H1 (cell line): ENCODE measurements at regions not wholly inside any gene's neighbourhood (a gene's known extent, or its start where the extent isn't known, plus 50 kb on each side); places are given as distances from the start of the nearest gene placed in this dataset.

Source experiments
- CTCF ChIA-PET: fragments of 300-600 bp; sonication (Branson Sonifier 250); formaldehyde crosslinking; loops from one replicate; lab custom pipeline; 2021; ENCODE audit not compliant: partially characterized antibody; lab: Charles Lee
- POLR2A ChIA-PET: fragments of 300-600 bp; sonication (Branson Sonifier 250); formaldehyde crosslinking; loops from one replicate; lab custom pipeline; 2021; ENCODE audit warnings: inconsistent platforms; ENCODE audit not compliant: partially characterized antibody; lab: Charles Lee
- DNase-seq, 2 experiments: peaks; one replicate each; pipeline versions ENCODE4 v3.0.0 to v3.0.0-alpha.2; 2010 to 2022; ENCODE audit warnings: low spot score in 2 of 2, low read depth in 1 of 2, mixed read lengths in 1 of 2
- FAIRE-seq: peaks from 2 replicates; lab custom pipeline; 2011; peaks lifted over from hg19 to GRCh38; lab: Jason Lieb, UNC
- H2AFZ ChIP-seq: 2 replicates; pipeline ENCODE4 v1.8.1; 2012; ENCODE audit warnings: low read length, inconsistent platforms
- H2AK5ac ChIP-seq: 2 replicates; pipeline ENCODE4 v1.6.1; 2013; ENCODE audit warnings: low read depth, low read length
- H2BK120ac ChIP-seq: replicated peaks from 2 replicates; pipeline ENCODE3; 2013; ENCODE audit warnings: low read depth, low read length, inconsistent platforms
- H2BK12ac ChIP-seq: 2 replicates; pipeline ENCODE4 v1.6.1; 2013; ENCODE audit warnings: low read depth, low read length
- H2BK15ac ChIP-seq: 2 replicates; pipeline ENCODE4 v1.6.1; 2013; ENCODE audit warnings: low read length
- H2BK20ac ChIP-seq: 2 replicates; pipeline ENCODE4 v1.6.1; 2013; ENCODE audit warnings: low read length
- H2BK5ac ChIP-seq: 2 replicates; pipeline ENCODE4 v1.6.1; 2013; ENCODE audit warnings: low read depth, low read length
- H3K14ac ChIP-seq: 2 replicates; pipeline ENCODE4 v1.6.1; 2013; ENCODE audit warnings: inconsistent platforms; ENCODE audit not compliant: insufficient read length
- H3K18ac ChIP-seq: 2 replicates; pipeline ENCODE4 v1.6.1; 2013; ENCODE audit warnings: low read length; ENCODE audit errors: extremely low read depth
- H3K23ac ChIP-seq: 2 replicates; pipeline ENCODE4 v1.6.1; 2013; ENCODE audit warnings: inconsistent platforms; ENCODE audit not compliant: insufficient read length
- H3K23me2 ChIP-seq: 2 replicates; pipeline ENCODE4 v1.6.1; 2013; ENCODE audit warnings: low read depth, low read length
- H3K27ac ChIP-seq: 2 replicates; pipeline ENCODE4 v1.6.1; 2011; ENCODE audit warnings: low read depth, low read length, inconsistent platforms
- H3K27me3 ChIP-seq, 4 experiments: replicated peaks in 1 of 4; 1 replicate in 1 of 4; 2 replicates in 3 of 4; pipeline versions ENCODE4 v1.6.1 to v1.8.1; 2011 to 2013; ENCODE audit warnings: low read length in 3 of 4, mild to moderate bottlenecking in 3 of 4, inconsistent platforms in 2 of 4, mixed read lengths in 2 of 4, moderate library complexity in 1 of 4; ENCODE audit not compliant: control insufficient read depth in 3 of 4, insufficient read depth in 3 of 4; ENCODE audit errors: extremely low read depth in 1 of 4
- H3K36me3 ChIP-seq, 4 experiments: 2 replicates each; pipeline versions ENCODE4 v1.6.1 to v1.8.1; 2011 to 2013; ENCODE audit warnings: mild to moderate bottlenecking in 4 of 4, low read length in 3 of 4, moderate library complexity in 2 of 4, control low read depth in 1 of 4, inconsistent platforms in 1 of 4; ENCODE audit not compliant: insufficient read depth in 4 of 4, control insufficient read depth in 2 of 4
- H3K4ac ChIP-seq: replicated peaks from 2 replicates; pipeline ENCODE3; 2013; ENCODE audit warnings: low read length, low read depth, mixed read lengths, inconsistent platforms; ENCODE audit not compliant: insufficient read length
- H3K4me1 ChIP-seq, 4 experiments: replicated peaks in 1 of 4; 1 replicate in 1 of 4; 2 replicates in 3 of 4; pipeline versions ENCODE4 v1.6.1 to v1.8.1; 2011 to 2013; ENCODE audit warnings: low read length in 3 of 4, inconsistent platforms in 2 of 4, mixed read lengths in 1 of 4; ENCODE audit not compliant: insufficient read depth in 4 of 4, control insufficient read depth in 3 of 4
- H3K4me2 ChIP-seq, 2 experiments: 2 replicates each; pipeline versions ENCODE4 v1.6.1 to v1.8.1; 2011 to 2013; ENCODE audit warnings: low read depth in 2 of 2, low read length in 2 of 2, control low read depth in 1 of 2, inconsistent platforms in 1 of 2, mild to moderate bottlenecking in 1 of 2; ENCODE audit not compliant: insufficient read depth in 1 of 2
- H3K4me3 ChIP-seq, 4 experiments: fragments of 200-600, 300-600 bp in 1 of 4; sonication (generic), shearing (Covaris generic), sonication (Bioruptor Twin) in 1 of 4; 2 replicates each; pipeline versions ENCODE4 v1.5.1 to v1.8.1; 2011 to 2016; ENCODE audit warnings: low read length in 4 of 4, low read depth in 3 of 4, control low read depth in 2 of 4, inconsistent platforms in 2 of 4, mild to moderate bottlenecking in 2 of 4, mixed read lengths in 1 of 4, moderate library complexity in 1 of 4; ENCODE audit not compliant: insufficient read depth in 2 of 4; ENCODE audit errors: extremely low read depth in 1 of 4
- H3K56ac ChIP-seq: replicated peaks from 2 replicates; pipeline ENCODE3; 2013; ENCODE audit warnings: low read depth, mild to moderate bottlenecking, mixed read lengths, low read length, inconsistent platforms; ENCODE audit not compliant: insufficient read length
- H3K79me1 ChIP-seq: 2 replicates; pipeline ENCODE4 v1.6.1; 2013; ENCODE audit warnings: low read depth, low read length, control low read depth
- H3K79me2 ChIP-seq, 2 experiments: 2 replicates each; pipeline versions ENCODE4 v1.6.1 to v1.8.1; 2012 to 2013; ENCODE audit warnings: low read length in 2 of 2, mild to moderate bottlenecking in 2 of 2, inconsistent platforms in 1 of 2; ENCODE audit not compliant: insufficient read depth in 2 of 2, control insufficient read depth in 1 of 2
- H3K9ac ChIP-seq, 4 experiments: replicated peaks in 1 of 4; 1 replicate in 1 of 4; 2 replicates in 3 of 4; pipeline versions ENCODE4 v1.6.1 to v1.8.1; 2011 to 2013; ENCODE audit warnings: low read depth in 3 of 4, low read length in 3 of 4, control low read depth in 2 of 4, mild to moderate bottlenecking in 2 of 4, moderate library complexity in 2 of 4, inconsistent platforms in 1 of 4; ENCODE audit errors: extremely low read depth in 1 of 4
- H3K9me3 ChIP-seq, 2 experiments: 2 replicates each; pipeline versions ENCODE4 v1.6.1 to v1.8.1; 2012 to 2013; ENCODE audit warnings: mild to moderate bottlenecking in 2 of 2, moderate library complexity in 2 of 2, control low read depth in 1 of 2, inconsistent platforms in 1 of 2, low read depth in 1 of 2, low read length in 1 of 2, mixed read lengths in 1 of 2; ENCODE audit not compliant: insufficient read depth in 2 of 2
- H4K20me1 ChIP-seq, 2 experiments: replicated peaks in 1 of 2; 2 replicates each; pipeline versions ENCODE3 to v1.8.1; 2011 to 2013; ENCODE audit warnings: inconsistent platforms in 2 of 2, low read length in 2 of 2, mild to moderate bottlenecking in 1 of 2; ENCODE audit not compliant: insufficient read depth in 2 of 2, control insufficient read depth in 1 of 2
- H4K5ac ChIP-seq: 2 replicates; pipeline ENCODE4 v1.6.1; 2013; ENCODE audit warnings: low read length, low read depth, mixed read lengths, inconsistent platforms; ENCODE audit not compliant: insufficient read length
- H4K8ac ChIP-seq: 2 replicates; pipeline ENCODE4 v1.8.0; 2013; ENCODE audit warnings: mild to moderate bottlenecking, moderate library complexity, low read length, inconsistent platforms; ENCODE audit not compliant: insufficient read depth; ENCODE audit errors: extremely low read depth
- H4K91ac ChIP-seq: replicated peaks from 2 replicates; pipeline ENCODE3; 2013; ENCODE audit warnings: low read length, mixed read lengths, inconsistent platforms; ENCODE audit not compliant: insufficient read length
- BACH1 ChIP-seq: IDR thresholded peaks from 2 replicates; pipeline ENCODE4 v1.6.1; 2012; ENCODE audit warnings: low read length, improper control_type of control experiment
- CHD1 ChIP-seq: IDR thresholded peaks from 2 replicates; pipeline ENCODE4 v1.6.1; 2012; ENCODE audit warnings: low read depth, low read length, improper control_type of control experiment
- CTBP2 ChIP-seq: IDR thresholded peaks from 2 replicates; pipeline ENCODE4 v1.7.0; 2011; ENCODE audit warnings: borderline replicate concordance, mild to moderate bottlenecking, moderate library complexity, mixed read lengths, low read length; ENCODE audit not compliant: insufficient read depth, insufficient read length
- E2F6 ChIP-seq: IDR thresholded peaks from 2 replicates; pipeline ENCODE4 v1.6.1; 2012; ENCODE audit warnings: inconsistent platforms
- KDM5A ChIP-seq: fragments of 200-600 bp; IDR thresholded peaks from 2 replicates; pipeline ENCODE4 v1.7.1; 2012; ENCODE audit warnings: mild to moderate bottlenecking, low read length, inconsistent platforms, mixed read lengths
- MAX ChIP-seq: IDR thresholded peaks from 2 replicates; pipeline ENCODE4 v1.6.1; 2012; ENCODE audit warnings: inconsistent platforms
- NRF1 ChIP-seq: IDR thresholded peaks from 2 replicates; pipeline ENCODE4 v1.6.1; 2011; ENCODE audit warnings: mild to moderate bottlenecking, low read depth, low read length, improper control_type of control experiment
- RBBP5 ChIP-seq: IDR thresholded peaks from 2 replicates; pipeline ENCODE4 v1.7.1; 2012; ENCODE audit warnings: low read depth, mild to moderate bottlenecking, inconsistent platforms, low read length, moderate library complexity, borderline replicate concordance
- SP2 ChIP-seq: IDR thresholded peaks from 2 replicates; pipeline ENCODE4 v1.6.1; 2012; ENCODE audit warnings: mild to moderate bottlenecking, low read length, inconsistent platforms
- SP4 ChIP-seq: IDR thresholded peaks from 2 replicates; pipeline ENCODE4 v1.6.1; 2012; ENCODE audit warnings: low read length, inconsistent platforms
- TAF7 ChIP-seq: optimal IDR thresholded peaks from 2 replicates; pipeline ENCODE3; 2011; ENCODE audit warnings: low read depth, mild to moderate bottlenecking, inconsistent platforms, low read length, moderate library complexity, borderline replicate concordance
- WGBS, 2 experiments: shearing (Covaris generic) in 1 of 2; methylation state at CpG; one replicate each; pipeline versions ENCODE4 v1.1.6 to v1.1.7; 2013 to 2015; ENCODE audit warnings: low lambda C conversion rate in 2 of 2, mixed read lengths in 2 of 2, inconsistent platforms in 1 of 2, low coverage in 1 of 2, missing lambda C conversion rate in 1 of 2; ENCODE audit not compliant: insufficient replicate concordance in 2 of 2, insufficient coverage in 1 of 2, insufficient read length in 1 of 2; ENCODE audit errors: extremely low coverage in 1 of 2, missing lambda C conversion rate in 1 of 2; 5-methylcytosine and 5-hydroxymethylcytosine counted together
- TF ChIP-seq, protein P1 (sequence below), 3 experiments: IDR thresholded peaks; 1 replicate in 2 of 3; 2 replicates in 1 of 3; pipeline versions ENCODE4 v1.5.1 to v1.6.1; 2011; ENCODE audit warnings: low read length in 3 of 3, mild to moderate bottlenecking in 3 of 3, inconsistent platforms in 2 of 3, low read depth in 1 of 3, moderate library complexity in 1 of 3; ENCODE audit not compliant: insufficient read depth in 1 of 3; ENCODE audit errors: control extremely low read depth in 1 of 3

DNA sequence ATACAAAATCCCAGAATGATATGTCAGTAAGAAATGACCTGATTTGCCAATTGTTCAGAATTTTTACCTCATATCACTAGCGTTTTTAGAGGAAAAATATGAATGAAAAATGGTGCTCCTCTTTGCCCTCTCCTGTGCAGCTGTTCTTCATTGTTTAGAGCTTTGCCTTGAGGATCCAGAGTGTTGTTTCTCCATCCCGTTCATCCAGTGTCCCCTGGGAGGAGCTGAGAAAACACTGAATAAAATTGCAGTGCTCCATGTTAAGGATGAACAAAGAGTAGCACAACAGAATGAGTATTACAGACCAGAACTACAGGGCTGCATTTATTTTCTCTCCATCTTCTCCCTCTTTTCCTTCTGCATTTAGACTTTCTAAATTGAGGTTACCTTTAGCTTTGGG, 133.1 kb downstream of the ADCYAP1 start:
- WGBS, 2 experiments, result 84% methylated on average over 2 of the region's 2 CpGs; no CpG with 5 or more reads in 1 of the 2 experiments
- CTCF ChIA-PET, result no interaction called here
- no peak overlapping the region for H3K56ac ChIP-seq
- DNase-seq (no peak), FAIRE-seq (no peak)
- peaks cover 0 to 2% (median 0%) of the 10 kb centered on the region in 4 experiments; a peak in 1 of 7 replicates for H3K4me1 ChIP-seq
- POLR2A ChIA-PET, result no interaction called here
- no peak overlapping the region for H3K4me3 ChIP-seq
- H3K79me1 ChIP-seq, result no peaks in the 10 kb centered on the region
- no peak overlapping the region for H3K4ac ChIP-seq
- H4K5ac ChIP-seq, result no peak overlapping the region
- no peak overlapping the region for H3K18ac ChIP-seq
- H3K27me3 ChIP-seq, result no peaks in the 10 kb centered on the region
- no peak overlapping the region for H3K4me2 ChIP-seq
- H4K20me1 ChIP-seq, result no peaks in the 10 kb centered on the region
- H3K9ac ChIP-seq, result no peak overlapping the region
- no peak overlapping the region for H2BK20ac ChIP-seq
- H3K23ac ChIP-seq, result no peak overlapping the region
- H2BK15ac ChIP-seq, result no peak overlapping the region
- H4K8ac ChIP-seq, result no peak overlapping the region
- no peak overlapping the region for H2AFZ ChIP-seq
- no peak overlapping the region for H2AK5ac ChIP-seq
- no peak overlapping the region for H2BK5ac ChIP-seq
- no peak overlapping the region for H2BK12ac ChIP-seq
- H3K79me2 ChIP-seq, result no peaks in the 10 kb centered on the region; a peak in 1 of 4 replicates
- no peak overlapping the region for H3K27ac ChIP-seq
- no peaks in the 10 kb centered on the region for H3K36me3 ChIP-seq
- H2BK120ac ChIP-seq, result no peak overlapping the region
- no peak overlapping the region for H4K91ac ChIP-seq
- no peak overlapping the region for H3K14ac ChIP-seq
- peaks cover 0 to 3% of the 10 kb centered on the region in 2 experiments; a peak in 1 of 4 replicates for H3K9me3 ChIP-seq
- no peaks in the 10 kb centered on the region for H3K23me2 ChIP-seq
- TF ChIP-seq E2F6 (no peak), CTBP2 (no peak), TAF7 (no peak), MAX (no peak), SP2 (no peak), BACH1 (no peak), NRF1 (no peak), CHD1 (no peak), SP4 (no peak), KDM5A (no peak), RBBP5 (no peak)
- TF ChIP-seq, protein P1, sequence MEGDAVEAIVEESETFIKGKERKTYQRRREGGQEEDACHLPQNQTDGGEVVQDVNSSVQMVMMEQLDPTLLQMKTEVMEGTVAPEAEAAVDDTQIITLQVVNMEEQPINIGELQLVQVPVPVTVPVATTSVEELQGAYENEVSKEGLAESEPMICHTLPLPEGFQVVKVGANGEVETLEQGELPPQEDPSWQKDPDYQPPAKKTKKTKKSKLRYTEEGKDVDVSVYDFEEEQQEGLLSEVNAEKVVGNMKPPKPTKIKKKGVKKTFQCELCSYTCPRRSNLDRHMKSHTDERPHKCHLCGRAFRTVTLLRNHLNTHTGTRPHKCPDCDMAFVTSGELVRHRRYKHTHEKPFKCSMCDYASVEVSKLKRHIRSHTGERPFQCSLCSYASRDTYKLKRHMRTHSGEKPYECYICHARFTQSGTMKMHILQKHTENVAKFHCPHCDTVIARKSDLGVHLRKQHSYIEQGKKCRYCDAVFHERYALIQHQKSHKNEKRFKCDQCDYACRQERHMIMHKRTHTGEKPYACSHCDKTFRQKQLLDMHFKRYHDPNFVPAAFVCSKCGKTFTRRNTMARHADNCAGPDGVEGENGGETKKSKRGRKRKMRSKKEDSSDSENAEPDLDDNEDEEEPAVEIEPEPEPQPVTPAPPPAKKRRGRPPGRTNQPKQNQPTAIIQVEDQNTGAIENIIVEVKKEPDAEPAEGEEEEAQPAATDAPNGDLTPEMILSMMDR (IDR thresholded peaks at IDR 0.05; ENCODE audit: control extremely low read depth in 1 of 3, insufficient read depth in 1 of 3, low read depth in 1 of 3, low read length in 3 of 3), result no peak
